Ishikawa (cell line): ENCODE measurements at regions not wholly inside any gene's neighbourhood (a gene's known extent, or its start where the extent isn't known, plus 50 kb on each side); places are given as distances from the start of the nearest gene placed in this dataset.

Experiments
- CEBPB ChIP-seq: IDR thresholded peaks from 2 replicates; pipeline ENCODE4 v1.6.1; 2012
- CREB1 ChIP-seq: IDR thresholded peaks from 2 replicates; pipeline ENCODE4 v1.6.1; 2012; ENCODE audit warnings: low read depth
- EGR1 ChIP-seq: IDR thresholded peaks from 2 replicates; pipeline ENCODE4 v1.6.1; 2012
- EP300 ChIP-seq: IDR thresholded peaks from 2 replicates; pipeline ENCODE4 v1.6.1; 2012; ENCODE audit warnings: borderline replicate concordance
- MAX ChIP-seq: IDR thresholded peaks from 2 replicates; pipeline ENCODE4 v1.6.1; 2012
- NFIC ChIP-seq: IDR thresholded peaks from 2 replicates; pipeline ENCODE4 v1.6.1; 2012
- RAD21 ChIP-seq: IDR thresholded peaks from 2 replicates; pipeline ENCODE4 v1.6.1; 2012; ENCODE audit warnings: low read depth
- TAF1 ChIP-seq: IDR thresholded peaks from 2 replicates; pipeline ENCODE4 v1.6.1; 2012; ENCODE audit warnings: low read depth, mild to moderate bottlenecking
- TEAD4 ChIP-seq: IDR thresholded peaks from 2 replicates; pipeline ENCODE4 v1.6.1; 2012
- ZBTB7A ChIP-seq: IDR thresholded peaks from 2 replicates; pipeline ENCODE4 v1.6.1; 2012; ENCODE audit warnings: low read depth
- TF ChIP-seq, protein P1 (sequence below): IDR thresholded peaks from 2 replicates; pipeline ENCODE4 v1.6.1; 2012
- TF ChIP-seq, protein P2 (sequence below): IDR thresholded peaks from 2 replicates; pipeline ENCODE4 v1.6.1; 2012; ENCODE audit warnings: low read depth, mild to moderate bottlenecking

DNA sequence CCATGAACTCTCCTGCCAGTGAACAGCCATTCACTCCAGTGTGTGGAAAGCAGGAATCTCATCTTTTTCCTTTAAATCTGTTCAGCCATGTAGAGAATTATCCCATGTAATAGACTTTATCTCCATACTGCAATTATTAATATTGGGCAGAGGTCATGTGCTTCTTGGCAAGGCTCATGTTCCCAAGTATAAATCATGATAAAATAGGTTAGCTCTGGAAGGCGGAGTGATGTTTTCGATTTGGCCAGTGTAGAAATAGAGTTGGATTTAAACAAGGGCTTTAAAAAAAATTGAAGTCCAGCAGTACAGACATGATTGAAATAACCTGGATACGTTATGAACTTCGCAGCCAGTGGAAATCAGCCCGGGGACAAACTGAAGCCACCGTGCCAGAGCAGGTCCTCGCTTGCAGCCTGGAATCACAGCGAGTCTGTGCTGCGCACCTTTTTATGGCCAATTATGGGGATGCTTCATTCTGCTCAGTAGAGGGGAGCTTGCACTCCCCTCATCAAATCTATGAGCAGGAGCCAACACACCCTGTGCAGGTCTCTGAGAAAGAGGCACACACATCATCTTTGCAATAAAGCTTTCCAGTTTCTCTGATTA is 654.0 kb upstream of the MKI67 start:
- TF ChIP-seq NFIC (no peak), CEBPB (no peak), EP300 (no peak), ZBTB7A (no peak), RAD21 (no peak), TAF1 (no peak), CREB1 (no peak), EGR1 (no peak), TEAD4 (no peak), MAX (no peak)
- TF ChIP-seq, protein P1, sequence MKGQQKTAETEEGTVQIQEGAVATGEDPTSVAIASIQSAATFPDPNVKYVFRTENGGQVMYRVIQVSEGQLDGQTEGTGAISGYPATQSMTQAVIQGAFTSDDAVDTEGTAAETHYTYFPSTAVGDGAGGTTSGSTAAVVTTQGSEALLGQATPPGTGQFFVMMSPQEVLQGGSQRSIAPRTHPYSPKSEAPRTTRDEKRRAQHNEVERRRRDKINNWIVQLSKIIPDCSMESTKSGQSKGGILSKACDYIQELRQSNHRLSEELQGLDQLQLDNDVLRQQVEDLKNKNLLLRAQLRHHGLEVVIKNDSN: no peak
- TF ChIP-seq, protein P2, sequence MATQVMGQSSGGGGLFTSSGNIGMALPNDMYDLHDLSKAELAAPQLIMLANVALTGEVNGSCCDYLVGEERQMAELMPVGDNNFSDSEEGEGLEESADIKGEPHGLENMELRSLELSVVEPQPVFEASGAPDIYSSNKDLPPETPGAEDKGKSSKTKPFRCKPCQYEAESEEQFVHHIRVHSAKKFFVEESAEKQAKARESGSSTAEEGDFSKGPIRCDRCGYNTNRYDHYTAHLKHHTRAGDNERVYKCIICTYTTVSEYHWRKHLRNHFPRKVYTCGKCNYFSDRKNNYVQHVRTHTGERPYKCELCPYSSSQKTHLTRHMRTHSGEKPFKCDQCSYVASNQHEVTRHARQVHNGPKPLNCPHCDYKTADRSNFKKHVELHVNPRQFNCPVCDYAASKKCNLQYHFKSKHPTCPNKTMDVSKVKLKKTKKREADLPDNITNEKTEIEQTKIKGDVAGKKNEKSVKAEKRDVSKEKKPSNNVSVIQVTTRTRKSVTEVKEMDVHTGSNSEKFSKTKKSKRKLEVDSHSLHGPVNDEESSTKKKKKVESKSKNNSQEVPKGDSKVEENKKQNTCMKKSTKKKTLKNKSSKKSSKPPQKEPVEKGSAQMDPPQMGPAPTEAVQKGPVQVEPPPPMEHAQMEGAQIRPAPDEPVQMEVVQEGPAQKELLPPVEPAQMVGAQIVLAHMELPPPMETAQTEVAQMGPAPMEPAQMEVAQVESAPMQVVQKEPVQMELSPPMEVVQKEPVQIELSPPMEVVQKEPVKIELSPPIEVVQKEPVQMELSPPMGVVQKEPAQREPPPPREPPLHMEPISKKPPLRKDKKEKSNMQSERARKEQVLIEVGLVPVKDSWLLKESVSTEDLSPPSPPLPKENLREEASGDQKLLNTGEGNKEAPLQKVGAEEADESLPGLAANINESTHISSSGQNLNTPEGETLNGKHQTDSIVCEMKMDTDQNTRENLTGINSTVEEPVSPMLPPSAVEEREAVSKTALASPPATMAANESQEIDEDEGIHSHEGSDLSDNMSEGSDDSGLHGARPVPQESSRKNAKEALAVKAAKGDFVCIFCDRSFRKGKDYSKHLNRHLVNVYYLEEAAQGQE: no peak
